GM13977 (cell line): ENCODE measurements at regions not wholly inside any gene's neighbourhood (a gene's known extent, or its start where the extent isn't known, plus 50 kb on each side); places are given as distances from the start of the nearest gene placed in this dataset.
A peak's percentile ranks its signal among the peaks of the same experiment; 100 is the strongest.
"Not testable (repeated sequence)": the region's sequence is repeated elsewhere in the genome, so short reads cannot be mapped to it uniquely, and the experiment has no call there.

Experiments
- DNase-seq: peaks from one replicate; pipeline ENCODE4 v3.0.0; 2012; ENCODE audit warnings: low spot score
- in situ Hi-C: fragments of 300-500 bp; cut with MboI; formaldehyde crosslinking; loops from one replicate; pipeline ENCODE4 v1.12.0; 2022; ENCODE audit warnings: low sequenced_read_pairs, low pct_unique_long_range_greater_than_20kb, mixed read lengths, inconsistent platforms; ENCODE audit not compliant: unreplicated experiment
- TF ChIP-seq, protein P1 (sequence below): IDR thresholded peaks from 2 replicates; pipeline ENCODE4 v1.5.1; 2012; ENCODE audit warnings: mild to moderate bottlenecking, control low read depth; ENCODE audit not compliant: insufficient read depth; ENCODE audit errors: extremely low read depth, missing control alignments

DNA sequence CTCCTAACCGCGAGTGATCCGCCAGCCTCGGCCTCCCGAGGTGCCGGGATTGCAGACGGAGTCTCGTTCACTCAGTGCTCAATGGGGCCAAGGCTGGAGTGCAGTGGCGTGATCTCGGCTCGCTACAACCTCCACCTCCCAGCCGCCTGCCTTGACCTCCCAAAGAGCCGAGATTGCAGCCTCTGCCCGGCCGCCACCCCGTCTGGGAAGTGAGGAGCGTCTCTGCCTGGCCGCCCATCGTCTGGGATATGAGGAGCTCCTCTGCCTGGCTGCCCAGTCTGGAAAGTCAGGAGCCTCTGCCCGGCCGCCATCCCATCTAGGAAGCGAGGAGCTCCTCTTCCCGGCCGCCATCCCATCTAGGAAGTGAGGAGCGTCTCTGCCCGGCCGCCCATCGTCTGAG is 58.8 kb upstream of the ANKRD30BL start:
- DNase-seq, in situ Hi-C loops: not testable (repeated sequence)

DNA sequence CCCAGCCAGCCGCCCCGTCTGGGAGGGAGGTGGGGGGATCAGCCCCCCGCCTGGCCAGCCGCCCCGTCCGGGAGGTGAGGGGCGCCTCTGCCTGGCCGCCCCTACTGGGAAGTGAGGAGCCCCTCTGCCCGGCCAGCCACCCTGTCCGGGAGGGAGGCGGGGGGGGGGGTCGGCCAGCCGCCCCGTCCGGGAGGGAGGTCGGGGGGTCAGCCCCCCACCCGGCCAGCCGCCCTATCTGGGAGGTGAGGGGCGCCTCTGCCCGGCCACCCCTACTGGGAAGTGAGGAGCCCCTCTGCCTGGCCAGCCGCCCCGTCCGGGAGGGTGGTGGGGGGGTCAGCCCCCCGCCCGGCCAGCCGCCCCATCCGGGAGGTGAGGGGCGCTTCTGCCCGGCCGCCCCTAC is 60.1 kb upstream of the ANKRD30BL start:
- DNase-seq, in situ Hi-C loops: not testable (repeated sequence)

DNA sequence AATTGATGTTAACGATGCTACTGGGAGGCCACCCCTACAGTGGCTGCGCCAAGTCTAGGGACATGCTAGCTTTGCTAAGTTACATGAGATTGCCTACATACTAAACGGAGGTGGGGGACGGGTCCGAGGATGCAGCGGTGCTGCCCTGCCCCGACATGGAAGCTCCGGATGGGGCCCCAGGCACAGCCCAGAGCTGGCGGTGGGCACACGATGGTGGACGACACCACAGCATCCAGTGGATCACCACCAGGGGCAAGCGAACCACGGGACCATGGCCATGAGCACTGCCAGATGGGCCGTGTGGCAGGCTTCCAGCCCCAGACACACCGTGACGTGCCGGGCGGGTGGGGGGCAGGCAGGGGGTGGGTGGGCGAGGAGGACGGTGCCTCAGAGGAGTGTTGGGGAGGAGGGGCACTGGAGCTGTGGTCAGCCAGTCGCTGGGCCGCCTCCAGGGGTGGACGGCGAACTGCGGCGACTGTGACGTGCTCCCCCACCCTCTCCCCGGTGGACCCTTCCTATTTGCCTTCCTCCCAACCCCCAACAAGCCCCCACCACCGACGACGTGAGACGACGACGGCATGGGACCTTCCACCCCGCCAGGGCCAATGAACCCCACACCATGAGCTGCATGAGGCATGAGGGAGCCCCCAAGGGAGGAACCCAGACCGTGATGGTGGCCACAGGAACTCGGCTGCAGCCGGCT is 90.6 kb upstream of the ANKRD30BL start:
- DNase-seq = peak; percentile 1
- in situ Hi-C loops = no loop called here
- TF ChIP-seq, protein P1, sequence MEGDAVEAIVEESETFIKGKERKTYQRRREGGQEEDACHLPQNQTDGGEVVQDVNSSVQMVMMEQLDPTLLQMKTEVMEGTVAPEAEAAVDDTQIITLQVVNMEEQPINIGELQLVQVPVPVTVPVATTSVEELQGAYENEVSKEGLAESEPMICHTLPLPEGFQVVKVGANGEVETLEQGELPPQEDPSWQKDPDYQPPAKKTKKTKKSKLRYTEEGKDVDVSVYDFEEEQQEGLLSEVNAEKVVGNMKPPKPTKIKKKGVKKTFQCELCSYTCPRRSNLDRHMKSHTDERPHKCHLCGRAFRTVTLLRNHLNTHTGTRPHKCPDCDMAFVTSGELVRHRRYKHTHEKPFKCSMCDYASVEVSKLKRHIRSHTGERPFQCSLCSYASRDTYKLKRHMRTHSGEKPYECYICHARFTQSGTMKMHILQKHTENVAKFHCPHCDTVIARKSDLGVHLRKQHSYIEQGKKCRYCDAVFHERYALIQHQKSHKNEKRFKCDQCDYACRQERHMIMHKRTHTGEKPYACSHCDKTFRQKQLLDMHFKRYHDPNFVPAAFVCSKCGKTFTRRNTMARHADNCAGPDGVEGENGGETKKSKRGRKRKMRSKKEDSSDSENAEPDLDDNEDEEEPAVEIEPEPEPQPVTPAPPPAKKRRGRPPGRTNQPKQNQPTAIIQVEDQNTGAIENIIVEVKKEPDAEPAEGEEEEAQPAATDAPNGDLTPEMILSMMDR = no peak

DNA sequence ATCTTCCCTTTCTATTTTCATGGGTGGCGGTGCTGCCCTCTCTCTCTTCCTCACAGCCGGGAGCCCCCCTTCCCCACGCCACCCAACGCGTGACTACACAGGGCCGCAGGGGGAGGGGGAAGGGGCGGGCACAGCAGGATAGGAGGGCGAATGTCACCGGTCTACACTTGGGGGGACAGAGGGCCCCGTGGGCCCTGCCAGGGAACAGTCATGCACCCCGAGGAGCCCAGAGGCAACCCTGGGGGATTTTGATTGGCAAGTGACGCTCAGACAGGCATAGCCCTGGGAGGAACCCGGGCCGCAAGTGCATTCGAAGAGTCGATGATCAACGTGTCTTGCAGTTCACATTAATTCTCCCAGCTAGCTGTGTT is 91.1 kb upstream of the ANKRD30BL start:
- in situ Hi-C loops = no loop called here
- DNase-seq = peak; percentile 8
- TF ChIP-seq, protein P1 = no peak

DNA sequence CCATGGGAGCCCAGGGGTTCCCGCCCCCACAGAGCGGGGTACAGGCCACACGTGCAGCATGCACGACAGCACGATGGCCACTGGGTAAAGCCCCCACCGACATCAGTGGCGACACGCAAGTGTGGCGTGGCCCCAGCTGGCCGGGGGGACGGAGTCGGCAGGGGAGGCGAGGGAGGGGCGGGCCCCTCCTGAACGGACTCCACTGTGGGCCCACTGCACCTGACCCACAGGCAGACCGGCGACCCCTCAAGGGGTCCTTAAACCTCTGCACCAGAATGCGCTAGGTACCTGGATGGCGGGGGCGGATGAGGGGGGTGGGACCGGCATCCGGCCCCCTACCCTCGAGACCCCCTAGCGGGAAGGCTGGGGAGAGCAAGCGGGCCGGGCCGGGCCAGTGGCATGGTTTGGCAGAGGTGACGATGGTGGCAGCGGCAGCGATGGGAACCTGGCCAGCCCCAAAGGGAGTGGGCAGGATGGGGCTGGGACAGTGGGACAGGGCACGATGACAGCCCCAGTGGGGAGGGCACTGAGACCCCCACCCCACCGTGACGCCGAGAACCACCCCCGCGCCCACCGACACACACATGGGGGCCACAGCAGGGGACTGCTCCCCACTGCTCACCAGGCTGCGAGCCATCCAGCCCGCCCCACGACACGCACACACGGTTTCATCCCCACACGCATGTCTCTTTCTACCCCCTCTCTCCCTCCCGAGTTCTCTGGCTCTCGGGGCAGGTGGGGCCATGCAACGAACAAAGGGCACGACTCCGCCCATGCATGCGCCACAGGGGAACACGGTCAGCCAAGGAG is 91.9 kb upstream of the ANKRD30BL start:
- DNase-seq = peak; percentile 11
- in situ Hi-C loops = no loop called here
- TF ChIP-seq, protein P1 = no peak

DNA sequence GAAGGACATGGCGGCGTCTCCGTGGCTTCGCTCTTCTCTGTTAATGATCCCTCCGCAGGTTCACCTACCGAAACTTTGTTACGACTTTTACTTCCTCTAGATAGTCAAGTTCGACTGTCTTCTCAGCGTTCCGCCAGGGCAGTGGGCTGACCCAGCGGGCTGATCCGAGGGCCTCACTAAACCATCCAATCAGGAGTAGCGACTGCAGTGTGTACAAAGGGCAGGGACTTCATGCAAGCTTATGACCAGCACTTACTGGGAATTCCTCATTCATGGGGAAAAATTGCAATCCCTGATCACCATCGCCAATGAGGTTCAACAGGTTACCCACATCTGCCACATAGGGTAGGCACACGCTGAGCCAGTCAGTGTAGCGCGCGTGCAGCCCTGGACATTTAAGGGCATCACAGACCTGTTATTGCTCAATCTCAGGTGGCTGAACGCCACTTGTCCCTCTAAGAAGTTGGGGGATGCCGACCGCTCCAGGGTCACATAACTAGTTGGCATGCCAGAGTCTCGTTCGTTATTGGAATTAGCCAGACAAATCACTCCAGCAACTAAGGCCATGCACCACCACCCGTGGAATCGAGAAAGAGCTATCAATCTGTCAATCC is 92.7 kb upstream of the ANKRD30BL start:
- in situ Hi-C loops = not testable (repeated sequence)
- peak; percentile 1 for DNase-seq

DNA sequence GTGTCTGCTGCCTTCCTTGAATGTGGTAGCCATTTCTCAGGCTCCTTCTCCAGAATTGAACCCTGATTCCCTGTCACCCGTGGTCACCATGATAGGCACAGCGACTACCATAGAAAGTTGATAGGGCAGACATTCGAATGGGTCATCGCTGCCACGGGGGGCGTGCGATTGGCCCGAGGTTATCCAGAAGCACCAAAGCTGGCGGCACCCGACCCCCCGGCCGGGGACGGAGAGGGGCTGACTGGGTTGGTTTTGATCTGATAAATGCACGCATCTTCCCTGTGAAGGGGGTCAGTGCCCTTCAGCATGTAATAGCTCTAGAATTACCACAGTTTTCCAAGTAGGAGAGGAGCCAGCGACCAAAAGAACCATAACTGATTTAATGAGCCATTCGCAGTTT is 94.0 kb upstream of the ANKRD30BL start:
- DNase-seq = peak; percentile 6
- TF ChIP-seq, protein P1 = no peak
- in situ Hi-C loops = no loop called here

DNA sequence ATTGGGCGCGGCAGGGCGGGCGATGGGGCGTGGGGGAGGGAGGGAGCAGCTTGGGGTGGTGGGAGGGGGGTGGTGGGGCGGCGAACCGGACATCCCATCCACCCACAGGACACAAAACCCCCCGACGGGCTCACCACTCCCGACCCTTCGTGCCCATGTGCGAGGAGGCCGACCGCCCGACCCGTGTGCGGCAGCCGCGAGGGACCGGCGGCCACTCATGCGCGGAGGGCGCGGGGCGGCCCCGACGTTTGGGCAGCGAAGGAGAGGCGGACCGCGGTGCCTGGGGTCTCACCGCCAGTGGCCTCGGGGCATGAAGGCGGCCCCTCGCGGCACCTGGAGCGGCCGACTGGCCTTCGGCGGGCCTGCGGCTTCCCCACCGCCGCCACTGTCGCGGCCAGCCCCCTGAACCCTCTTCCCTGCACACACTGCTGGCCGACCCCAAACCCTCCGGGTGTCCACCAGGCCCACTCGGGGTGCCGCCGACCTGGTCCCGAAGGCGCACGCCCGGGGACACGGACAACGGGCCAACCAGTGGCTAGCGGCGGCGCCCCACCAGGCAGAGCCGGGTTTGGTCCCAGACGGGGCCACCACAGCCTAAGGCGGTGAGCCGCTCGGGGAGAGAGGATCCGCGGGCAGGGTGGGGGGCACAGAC is 94.6 kb upstream of the ANKRD30BL start:
- in situ Hi-C loops = no loop called here
- peak; percentile 6 for DNase-seq
- TF ChIP-seq, protein P1 = no peak

DNA sequence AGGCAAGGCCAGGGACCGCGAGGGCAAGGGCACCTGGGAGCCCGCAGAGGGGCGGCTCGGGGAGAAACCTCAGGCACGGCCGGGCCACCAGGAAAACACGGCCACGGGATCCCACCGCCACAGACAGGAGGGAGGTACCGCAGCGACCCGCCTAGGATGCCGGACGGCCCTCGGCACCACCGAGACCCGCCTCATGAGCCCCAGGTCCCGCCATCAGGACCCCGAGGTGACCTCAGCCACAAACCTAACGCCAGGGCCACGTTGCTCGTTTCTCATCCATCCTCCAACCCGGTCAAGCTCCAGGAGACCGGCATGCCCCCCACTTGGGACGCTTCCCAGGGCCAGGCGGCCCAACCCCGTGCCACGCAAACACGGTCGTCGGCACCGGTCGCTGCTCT is 95.2 kb upstream of the ANKRD30BL start:
- DNase-seq = peak; percentile 3
- in situ Hi-C loops = not testable (repeated sequence)

DNA sequence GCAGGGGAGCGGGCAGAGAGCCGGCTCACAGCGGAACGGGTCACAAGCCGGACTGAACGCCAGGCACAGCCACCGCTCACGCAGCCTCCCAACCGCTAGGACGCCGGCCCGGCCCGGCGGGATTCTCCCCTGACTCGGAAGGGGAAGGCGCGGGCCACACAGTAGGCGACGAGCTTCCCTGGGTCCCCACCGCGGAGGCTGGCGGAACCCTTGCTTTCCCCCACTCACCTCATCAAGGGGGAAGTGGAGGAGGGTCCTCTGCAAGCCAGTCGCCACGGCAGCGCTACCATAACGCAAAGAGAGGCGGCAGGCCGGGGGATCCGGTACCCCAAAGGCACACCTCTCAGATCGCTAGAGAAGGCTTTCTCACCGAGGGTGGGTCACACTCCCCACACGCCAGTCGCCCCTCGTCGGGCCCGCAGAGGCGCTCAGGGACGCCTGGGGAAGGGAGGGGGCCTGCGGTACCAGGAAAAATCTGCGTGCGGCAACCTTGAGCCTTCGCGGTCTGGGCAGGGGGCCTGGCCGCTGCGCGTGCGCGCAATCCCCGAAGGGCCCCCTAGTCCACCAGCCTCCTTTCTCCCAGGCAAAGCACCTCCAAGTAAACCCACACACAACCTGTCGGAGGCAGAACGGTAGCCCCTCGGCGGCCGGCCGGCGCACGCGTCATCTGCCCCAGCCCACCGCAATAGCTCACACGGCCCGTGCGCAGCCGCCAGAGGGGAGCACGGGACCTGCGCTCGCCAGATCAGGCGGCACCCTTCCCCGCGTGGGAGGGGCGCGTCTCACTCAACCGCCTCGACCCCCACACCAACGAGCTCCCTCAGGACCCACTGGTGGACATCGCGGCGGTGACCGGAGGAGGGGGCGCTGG is 95.8 kb upstream of the ANKRD30BL start:
- in situ Hi-C loops = not testable (repeated sequence)
- DNase-seq = peak; percentile 14
